Uterus (tissue), 2 donors: ENCODE measurements at regions not wholly inside any gene's neighbourhood (a gene's known extent, or its start where the extent isn't known, plus 50 kb on each side); places are given as distances from the start of the nearest gene placed in this dataset.

Source experiments
- CTCF ChIP-seq, 4 experiments: fragments of 200-600 bp in 2 of 4; fragments of 450-650 bp in 2 of 4; sonication (generic) in 2 of 4; IDR thresholded peaks; one replicate each; pipeline ENCODE4 v1.5.1; 2016 to 2019; ENCODE audit warnings: antibody characterized with exemption in 4 of 4, mild to moderate bottlenecking in 2 of 4, moderate library complexity in 1 of 4
- POLR2A ChIP-seq, 2 donors: fragments of 450-650 bp; IDR thresholded peaks; one replicate each; pipeline ENCODE4 v1.6.1; 2016; ENCODE audit warnings: antibody characterized with exemption in 2 of 2, mild to moderate bottlenecking in 1 of 2, moderate library complexity in 1 of 2

- TF ChIP-seq POLR2A (IDR thresholded peaks at IDR 0.05) (no peak), CTCF (IDR thresholded peaks at IDR 0.05) (no peak)
Measured at GRCh38 chr5:152864447-152864846, 459.4 kb upstream of the NMUR2 start.
